ENCODE measurements at regions not wholly inside any gene's neighbourhood (a gene's known extent, or its start where the extent isn't known, plus 50 kb on each side); places are given as distances from the start of the nearest gene placed in this dataset.
"Not testable (repeated sequence)": the region's sequence is repeated elsewhere in the genome, so short reads cannot be mapped to it uniquely, and the experiment has no call there.

GRCh38 chr4:151595629-151596028 lies 165.2 kb downstream of the GATB start (continued):
- TF ChIP-seq CEBPB (IDR thresholded peaks at IDR 0.05; ENCODE audit: borderline replicate concordance, low read depth, low read length) (0 out of 2 replicates have a peak, but pooled peaks have one; percentile 5), FOXA1 (CRISPR knock-in tag; IDR thresholded peaks at IDR 0.05) (peak; percentile 5; the same call in 1 of the 2 replicates), CEBPG (CRISPR knock-in tag; IDR thresholded peaks at IDR 0.05) (peak; percentile 72), ISL2 (CRISPR knock-in tag; IDR thresholded peaks at IDR 0.05) (peak; percentile 65; the same call in 1 of the 2 replicates), ZNF362 (CRISPR knock-in tag; IDR thresholded peaks at IDR 0.05; ENCODE audit: borderline replicate concordance) (peak; percentile 65; the same call in 1 of the 2 replicates)
- not testable (repeated sequence) for TF ChIP-seq FOXA1 (IDR thresholded peaks at IDR 0.05)

- H2AFZ ChIP-seq (ENCODE audit: low read length); H3K27me3 ChIP-seq (ENCODE audit: control insufficient read depth in 1 of 2, insufficient read depth in 2 of 2, low read length in 2 of 2); H4K20me1 ChIP-seq (ENCODE audit: insufficient read depth, low read length); FAIRE-seq; H3K4me2 ChIP-seq (ENCODE audit: low read depth, low read length); H3K4me1 ChIP-seq (ENCODE audit: insufficient read depth, low read length); CTCF ChIA-PET (ENCODE audit: low intra/inter-chr PET ratio, low total read pairs); H3K4me3 ChIP-seq (replicated peaks in 1 of 3; ENCODE audit: insufficient read depth in 1 of 3, low read depth in 2 of 3, low read length in 3 of 3); H3K9me3 ChIP-seq (ENCODE audit: low read length); DNase-seq (ENCODE audit: low spot score); H3K79me2 ChIP-seq (ENCODE audit: insufficient read depth, low read length); H3K27ac ChIP-seq (ENCODE audit: extremely low read length, insufficient read depth, low read length); POLR2A ChIA-PET; BruUV-seq (replicated peaks); in situ Hi-C loops (cut with HindIII; ENCODE audit: extremely low pct_ligation_motif_present, low pct_unique_long_range_greater_than_20kb); H3K9ac ChIP-seq (ENCODE audit: insufficient read depth, low read depth, low read length); intact Hi-C loops (cut with micrococcal nuclease; ENCODE audit: unreplicated experiment); ATAC-seq; H3K36me3 ChIP-seq (replicated peaks in 1 of 2; ENCODE audit: control insufficient read depth in 1 of 2, insufficient read depth in 2 of 2, low read length in 2 of 2): not testable (repeated sequence)
- 89% methylated on average over 8 of the region's 8 CpGs for WGBS (ENCODE audit: low lambda C conversion rate)
Observed at GRCh38 chr4:151597691-151598090, 163.1 kb downstream of the GATB start.

- ATAC-seq (no peak), DNase-seq (ENCODE audit: low spot score) (no peak), FAIRE-seq (no peak)
- Histone ChIP-seq H3K27ac (ENCODE audit: extremely low read length, insufficient read depth, low read length) (no peak overlapping the region), H3K4me2 (ENCODE audit: low read depth, low read length) (no peak overlapping the region), H3K79me2 (ENCODE audit: insufficient read depth, low read length) (no peaks in the 10 kb centered on the region), H3K27me3 (ENCODE audit: control insufficient read depth in 1 of 2, insufficient read depth in 2 of 2, low read length in 2 of 2) (no peaks in the 10 kb centered on the region), H4K20me1 (ENCODE audit: insufficient read depth, low read length) (no peaks in the 10 kb centered on the region), H2AFZ (ENCODE audit: low read length) (no peak overlapping the region), H3K9ac (ENCODE audit: insufficient read depth, low read depth, low read length) (no peak overlapping the region), H3K9me3 (ENCODE audit: low read length) (no peaks in the 10 kb centered on the region), H3K4me3 (replicated peaks in 1 of 3; ENCODE audit: insufficient read depth in 1 of 3, low read depth in 2 of 3, low read length in 3 of 3) (no peak overlapping the region), H3K4me1 (ENCODE audit: insufficient read depth, low read length) (no peaks in the 10 kb centered on the region), H3K36me3 (replicated peaks in 1 of 2; ENCODE audit: control insufficient read depth in 1 of 2, insufficient read depth in 2 of 2, low read length in 2 of 2) (no peaks in the 10 kb centered on the region)
- POLR2A ChIA-PET, result no interaction called here
- CTCF ChIA-PET (ENCODE audit: low intra/inter-chr PET ratio, low total read pairs), result no interaction called here
- peak; percentile 74 for TF ChIP-seq CEBPB (IDR thresholded peaks at IDR 0.05; ENCODE audit: borderline replicate concordance, low read depth, low read length)
- TF ChIP-seq CEBPG (CRISPR knock-in tag; IDR thresholded peaks at IDR 0.05), result peak; percentile 5; the same call in 1 of the 2 replicates
- peak; percentile 58; the same call in 1 of the 2 replicates for TF ChIP-seq ATF7 (IDR thresholded peaks at IDR 0.05)
- no peak for TF ChIP-seq ATF7 (CRISPR knock-in tag; IDR thresholded peaks at IDR 0.05)
- no peak for TF ChIP-seq TMF1 (CRISPR knock-in tag; IDR thresholded peaks at IDR 0.05; ENCODE audit: low read depth)
- no peak for TF ChIP-seq ETV5 (CRISPR knock-in tag; IDR thresholded peaks at IDR 0.05; ENCODE audit: borderline replicate concordance)
- intact Hi-C loops (cut with micrococcal nuclease; ENCODE audit: unreplicated experiment) (no loop called here), in situ Hi-C loops (cut with HindIII; ENCODE audit: extremely low pct_ligation_motif_present, low pct_unique_long_range_greater_than_20kb) (loop anchor here (10.0 kb wide), 2 partner anchors 115 to 485 kb away; no protein-coding TSS in a partner anchor)
- BruUV-seq (replicated peaks), result no TSS peak
- WGBS (ENCODE audit: low lambda C conversion rate), result 81% methylated on average over 2 of the region's 2 CpGs
Observed at GRCh38 chr4:151599863-151600262, 160.9 kb downstream of the GATB start.
